Stimulated activated CD4-positive, alpha-beta T cell treated with anti-CD3 and anti-CD28 coated beads, Interleukin-2, amount 100 ng/mL, for 4 hours (primary cell): ENCODE measurements at regions not wholly inside any gene's neighbourhood (a gene's known extent, or its start where the extent isn't known, plus 50 kb on each side); places are given as distances from the start of the nearest gene placed in this dataset.
"Not testable (repeated sequence)": the region's sequence is repeated elsewhere in the genome, so short reads cannot be mapped to it uniquely, and the experiment has no call there.

Source experiments
- DNase-seq: peaks from one replicate; pipeline ENCODE4 v3.0.0-alpha.2; 2020; ENCODE audit warnings: low read depth

GRCh38 chr6:12621754-12622153 lies 94.8 kb upstream of the PHACTR1 start:
- no peak for DNase-seq

GRCh38 chr6:12622566-12622965 lies 94.0 kb upstream of the PHACTR1 start:
- DNase-seq = no peak

- DNase-seq = no peak
These were observed 92.3 kb upstream of the PHACTR1 start for GRCh38 chr6:12624142-12624837.

- DNase-seq = no peak
These were observed 89.5 kb upstream of the PHACTR1 start for GRCh38 chr6:12627053-12627452.

- DNase-seq = no peak
These were observed 88.2 kb upstream of the PHACTR1 start for GRCh38 chr6:12628327-12628726.

- not testable (repeated sequence) for DNase-seq
These were observed 82.8 kb upstream of the PHACTR1 start for GRCh38 chr6:12633746-12634145.

GRCh38 chr6:12635375-12635774 lies 81.2 kb upstream of the PHACTR1 start:
- no peak for DNase-seq

- no peak for DNase-seq
These were observed 80.8 kb upstream of the PHACTR1 start for GRCh38 chr6:12635813-12636212.

GRCh38 chr6:12636336-12636735 lies 80.2 kb upstream of the PHACTR1 start:
- no peak for DNase-seq

GRCh38 chr6:12637960-12638641 lies 78.5 kb upstream of the PHACTR1 start:
- peak; percentile 1 for DNase-seq

- DNase-seq = no peak
These were observed 76.1 kb upstream of the PHACTR1 start for GRCh38 chr6:12640438-12640837.

GRCh38 chr6:12641785-12642184 lies 74.8 kb upstream of the PHACTR1 start:
- not testable (repeated sequence) for DNase-seq

- no peak for DNase-seq
These were observed 70.6 kb upstream of the PHACTR1 start for GRCh38 chr6:12645941-12646340.

GRCh38 chr6:12648171-12648570 lies 68.4 kb upstream of the PHACTR1 start:
- DNase-seq = no peak

GRCh38 chr6:12649325-12649724 lies 67.2 kb upstream of the PHACTR1 start:
- DNase-seq = no peak

- no peak for DNase-seq
These were observed 63.1 kb upstream of the PHACTR1 start for GRCh38 chr6:12653486-12653885.

- DNase-seq = no peak
These were observed 62.5 kb upstream of the PHACTR1 start for GRCh38 chr6:12654107-12654506.

- no peak for DNase-seq
These were observed 62.1 kb upstream of the PHACTR1 start for GRCh38 chr6:12654514-12654913.

- no peak for DNase-seq
These were observed 59.7 kb upstream of the PHACTR1 start for GRCh38 chr6:12656906-12657305.

GRCh38 chr6:12657884-12658283 lies 58.7 kb upstream of the PHACTR1 start:
- DNase-seq = no peak

- no peak for DNase-seq
These were observed 55.0 kb upstream of the PHACTR1 start for GRCh38 chr6:12661432-12662089.
